GM19324 (cell line): ENCODE measurements at regions not wholly inside any gene's neighbourhood (a gene's known extent, or its start where the extent isn't known, plus 50 kb on each side); places are given as distances from the start of the nearest gene placed in this dataset.
"Not testable (repeated sequence)": the region's sequence is repeated elsewhere in the genome, so short reads cannot be mapped to it uniquely, and the experiment has no call there.

Experiments
- ATAC-seq: cut with Tn5 transposase; IDR thresholded peaks from one replicate; pipeline ENCODE4 v1.9.1; 2021; ENCODE audit warnings: mild to moderate bottlenecking, moderate library complexity; ENCODE audit not compliant: unreplicated experiment, low FRiP score

- no peak for ATAC-seq
Measured at GRCh38 chr1:82386365-82387011, 585.8 kb downstream of the ADGRL2 start.

DNA sequence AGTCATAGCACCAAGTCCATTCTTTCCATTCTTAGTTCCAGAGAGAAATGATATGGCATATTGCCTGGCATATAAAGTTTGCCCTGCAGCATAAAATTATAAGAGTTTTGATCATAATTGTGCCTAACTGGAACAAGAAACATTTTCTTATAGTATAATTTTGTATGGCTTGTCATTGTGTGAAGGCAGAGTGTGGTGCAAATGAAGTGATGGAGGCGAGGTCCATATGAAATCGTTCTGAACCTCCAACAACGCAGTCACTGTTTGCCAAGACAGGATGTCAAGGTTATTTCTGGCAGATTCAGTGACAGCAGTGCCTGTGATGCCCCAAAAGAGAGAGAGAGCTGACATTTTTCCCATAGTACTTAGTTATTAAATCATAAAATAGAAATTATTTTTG is 584.0 kb downstream of the ADGRL2 start:
- no peak for ATAC-seq

GRCh38 chr1:82377201-82377884 is 576.6 kb downstream of the ADGRL2 start:
- ATAC-seq: no peak

DNA sequence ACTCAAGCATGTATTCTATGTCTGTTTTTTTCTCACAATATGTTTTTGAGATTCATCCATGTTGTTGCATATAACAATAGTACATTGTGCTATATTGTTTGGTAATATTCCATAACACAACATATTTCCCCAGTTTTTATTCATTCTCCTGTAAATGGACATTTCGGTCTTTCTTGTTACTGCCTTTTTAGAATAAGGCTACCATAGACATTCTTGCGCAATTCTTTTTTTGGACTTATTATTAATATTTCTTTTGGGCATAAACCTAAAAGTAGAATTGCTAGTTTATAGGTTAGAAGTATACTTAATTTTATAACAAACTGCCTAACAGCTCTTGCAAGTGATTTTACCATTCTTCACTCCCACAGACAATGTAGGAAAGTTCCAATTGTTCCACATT is 573.0 kb downstream of the ADGRL2 start:
- no peak for ATAC-seq

- peak; percentile 62 for ATAC-seq
Measured at GRCh38 chr1:82371844-82372498, 571.2 kb downstream of the ADGRL2 start.

GRCh38 chr1:82367456-82367855 is 566.7 kb downstream of the ADGRL2 start:
- no peak for ATAC-seq

DNA sequence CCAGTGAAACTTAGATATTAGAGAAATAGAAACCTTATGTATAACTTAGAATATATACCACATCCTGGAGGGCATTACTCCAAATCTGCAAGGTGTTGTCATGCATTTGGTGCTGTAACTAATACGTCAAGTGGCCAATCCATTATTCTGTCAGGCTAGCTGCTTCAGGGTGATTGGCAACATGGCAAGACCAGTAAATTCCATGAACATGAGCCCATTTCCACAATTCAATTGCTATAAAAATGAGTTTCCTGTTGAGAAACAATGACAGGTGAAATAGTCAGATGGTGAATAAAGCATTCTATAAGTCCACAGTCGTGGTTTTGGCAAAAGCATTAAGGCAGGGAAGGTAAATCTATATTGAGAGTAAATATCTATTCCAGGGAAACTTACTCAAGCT is 566.0 kb downstream of the ADGRL2 start:
- no peak for ATAC-seq

DNA sequence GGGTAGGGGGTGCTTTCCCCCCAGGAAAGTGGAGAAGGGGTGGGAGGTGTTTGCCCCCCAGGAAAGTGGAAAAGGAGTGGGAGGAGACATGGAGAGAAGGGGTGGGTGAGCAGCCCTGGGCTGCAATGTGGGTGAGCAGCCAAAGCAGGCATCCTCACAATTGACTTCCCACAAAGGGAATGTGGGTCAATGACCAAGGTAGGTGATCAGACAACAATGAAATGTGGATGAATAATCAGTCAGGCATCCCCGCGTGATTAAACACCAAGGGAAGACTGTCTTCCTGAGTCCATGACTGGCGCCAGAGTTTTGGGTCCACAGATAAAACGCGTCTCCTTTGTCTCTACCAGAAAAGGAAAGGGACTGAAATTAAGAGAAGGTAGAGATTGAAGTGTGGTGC is 558.8 kb downstream of the ADGRL2 start:
- ATAC-seq: not testable (repeated sequence)

DNA sequence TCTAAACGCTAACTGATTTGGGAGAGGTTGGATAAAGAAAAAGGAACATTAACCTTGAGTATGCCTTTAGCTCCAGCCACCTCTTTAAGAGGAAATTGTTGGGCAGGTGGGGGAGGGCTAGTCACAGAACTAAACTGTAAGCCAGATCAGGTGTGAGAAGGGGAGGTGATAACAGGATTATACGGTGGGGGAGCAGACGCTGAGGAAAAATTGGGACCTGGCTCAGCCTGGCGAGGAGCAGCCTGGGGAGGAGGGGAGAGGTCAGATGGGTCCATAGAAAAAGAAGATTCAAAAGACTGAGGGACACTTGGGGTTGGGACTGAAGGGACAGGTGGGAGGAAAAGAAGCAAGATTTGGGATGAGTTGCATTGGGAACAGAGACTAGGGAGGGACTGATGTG is 558.0 kb downstream of the ADGRL2 start:
- not testable (repeated sequence) for ATAC-seq

- ATAC-seq: not testable (repeated sequence)
Measured at GRCh38 chr1:82354546-82354945, 553.8 kb downstream of the ADGRL2 start.

DNA sequence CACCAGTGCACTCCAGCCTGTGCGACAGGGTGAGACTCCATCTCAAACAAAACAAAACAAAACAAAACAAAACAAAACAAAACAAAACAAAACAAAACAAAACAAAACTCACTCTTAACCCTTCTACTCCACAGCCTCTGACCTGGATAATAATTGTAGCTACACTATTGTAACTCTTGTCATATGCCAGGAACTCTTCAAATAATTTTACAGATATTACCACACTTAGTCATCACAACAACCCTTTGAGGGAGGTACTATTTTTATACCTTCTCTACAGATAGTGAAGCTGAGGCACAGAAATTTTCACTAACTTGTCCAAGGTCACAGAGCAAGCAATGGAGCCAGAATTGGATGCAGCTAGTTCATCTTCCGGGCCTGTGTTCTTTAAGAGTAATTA is 547.8 kb downstream of the ADGRL2 start:
- no peak for ATAC-seq

GRCh38 chr1:82346141-82346540 is 545.4 kb downstream of the ADGRL2 start:
- ATAC-seq: no peak

DNA sequence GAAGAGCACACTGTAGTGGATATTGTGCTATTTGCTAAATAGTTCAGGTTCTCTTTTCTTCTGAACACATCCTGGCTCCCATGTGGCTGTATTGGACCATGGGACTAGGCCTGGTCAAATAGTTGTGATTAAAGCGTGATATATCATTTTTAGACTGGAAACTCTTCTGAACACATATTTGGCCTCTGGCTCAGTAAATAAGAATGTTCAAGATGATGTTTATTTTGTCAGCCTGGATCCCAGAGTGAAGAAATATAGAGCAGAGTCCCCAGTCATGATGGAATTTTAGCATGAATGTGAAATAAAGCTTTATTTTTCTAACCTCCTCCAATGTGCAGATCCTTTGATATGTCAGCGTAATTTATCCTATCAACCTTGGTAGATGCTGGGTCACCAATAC is 542.6 kb downstream of the ADGRL2 start:
- no peak for ATAC-seq

- peak; percentile 72 for ATAC-seq
Measured at GRCh38 chr1:82337635-82338034, 536.9 kb downstream of the ADGRL2 start.

DNA sequence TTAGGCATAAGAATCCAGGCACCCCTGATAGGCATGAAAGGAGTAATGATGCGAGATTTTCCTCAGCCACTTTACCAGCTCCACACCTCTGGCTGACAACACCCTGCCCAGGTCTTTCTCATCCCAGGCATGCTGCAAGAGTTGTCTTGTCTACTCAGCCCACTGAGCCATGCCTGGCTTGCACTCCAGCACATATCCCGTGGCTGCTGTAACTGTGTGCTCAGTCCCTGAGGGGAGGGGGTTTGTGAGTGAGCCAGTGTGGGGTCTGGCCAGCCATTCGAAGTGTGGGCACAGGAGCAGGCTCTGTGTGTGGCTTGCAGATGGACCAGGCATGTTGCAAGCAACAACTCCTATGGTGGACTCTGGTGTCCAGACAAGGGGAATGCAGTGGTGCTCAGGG is 529.6 kb downstream of the ADGRL2 start:
- no peak for ATAC-seq

GRCh38 chr1:82329226-82329625 is 528.5 kb downstream of the ADGRL2 start:
- ATAC-seq: no peak

GRCh38 chr1:82323144-82323841 is 522.6 kb downstream of the ADGRL2 start:
- no peak for ATAC-seq

DNA sequence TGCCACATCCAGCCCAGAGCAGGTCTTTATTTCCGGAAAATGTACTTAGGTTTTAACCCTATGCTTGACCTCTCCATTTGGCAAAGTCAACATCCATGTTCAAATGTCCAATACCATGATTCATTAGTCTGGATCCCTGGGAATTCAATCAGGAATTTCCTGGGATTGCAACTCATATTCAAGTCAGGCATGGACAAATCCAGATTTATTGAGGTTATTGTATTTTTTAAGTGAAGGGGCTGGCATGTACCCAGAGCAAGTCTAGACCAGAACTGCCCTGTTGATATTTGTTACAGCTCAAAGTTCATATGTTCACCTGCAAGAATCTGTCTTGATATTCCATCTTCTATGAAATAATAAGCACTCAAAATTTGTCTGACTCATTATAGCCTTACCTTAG is 521.1 kb downstream of the ADGRL2 start:
- ATAC-seq: no peak

- no peak for ATAC-seq
Measured at GRCh38 chr1:82319546-82319945, 518.8 kb downstream of the ADGRL2 start.

DNA sequence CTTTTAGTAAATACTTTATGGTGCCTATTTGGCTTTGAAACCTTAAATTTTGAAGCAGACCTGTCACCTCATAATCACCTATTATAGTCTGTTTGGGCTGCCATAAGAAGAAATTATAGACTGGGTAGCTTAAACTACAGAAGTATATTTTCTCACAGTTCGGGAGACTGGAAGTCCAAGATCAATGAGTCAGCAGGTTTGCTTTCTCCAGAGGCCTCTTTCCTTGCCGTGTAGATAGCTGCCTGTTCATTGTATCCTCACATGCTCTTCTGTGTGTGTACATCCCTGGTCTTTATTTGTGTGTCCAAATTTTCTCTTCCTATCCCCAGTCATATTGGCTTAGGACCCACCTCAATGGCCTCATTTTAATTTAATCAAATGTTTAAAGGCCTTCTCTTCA is 518.2 kb downstream of the ADGRL2 start:
- ATAC-seq: no peak

DNA sequence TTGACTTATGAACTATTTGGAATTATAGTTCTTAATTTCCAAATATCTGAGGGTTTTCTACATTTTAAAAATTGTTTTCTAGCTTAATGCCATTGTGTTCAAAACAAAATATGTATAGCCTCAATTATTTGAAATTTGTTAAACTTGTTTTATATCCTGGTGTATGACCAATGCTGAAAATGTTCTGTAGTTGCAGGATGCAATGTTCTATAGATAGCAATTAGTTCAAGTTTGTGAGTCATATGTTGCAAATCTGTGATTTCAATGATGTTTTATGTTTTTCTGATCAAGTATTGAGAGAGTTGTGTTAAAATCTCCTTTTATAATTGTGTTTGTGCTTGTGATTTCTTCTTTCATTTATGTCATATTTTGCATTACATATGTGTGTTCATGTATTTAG is 517.5 kb downstream of the ADGRL2 start:
- no peak for ATAC-seq
